ENCODE measurements at regions not wholly inside any gene's neighbourhood (a gene's known extent, or its start where the extent isn't known, plus 50 kb on each side); places are given as distances from the start of the nearest gene placed in this dataset.

- TF ChIP-seq EZH2phosphoT487 (IDR thresholded peaks at IDR 0.05) (no peak), EZH2 (IDR thresholded peaks at IDR 0.05) (no peak), CTCF (IDR thresholded peaks at IDR 0.05) (no peak)
Observed at GRCh38 chr2:118183381-118183780, 95.1 kb downstream of the INSIG2 start.

Measured in neural progenitor cell (in vitro differentiated cells).